GM03348 (cell line): ENCODE measurements at regions not wholly inside any gene's neighbourhood (a gene's known extent, or its start where the extent isn't known, plus 50 kb on each side); places are given as distances from the start of the nearest gene placed in this dataset.

ENCODE experiments used
- DNase-seq: peaks from one replicate; pipeline ENCODE4 v3.0.0; 2012; ENCODE audit warnings: low spot score

DNA sequence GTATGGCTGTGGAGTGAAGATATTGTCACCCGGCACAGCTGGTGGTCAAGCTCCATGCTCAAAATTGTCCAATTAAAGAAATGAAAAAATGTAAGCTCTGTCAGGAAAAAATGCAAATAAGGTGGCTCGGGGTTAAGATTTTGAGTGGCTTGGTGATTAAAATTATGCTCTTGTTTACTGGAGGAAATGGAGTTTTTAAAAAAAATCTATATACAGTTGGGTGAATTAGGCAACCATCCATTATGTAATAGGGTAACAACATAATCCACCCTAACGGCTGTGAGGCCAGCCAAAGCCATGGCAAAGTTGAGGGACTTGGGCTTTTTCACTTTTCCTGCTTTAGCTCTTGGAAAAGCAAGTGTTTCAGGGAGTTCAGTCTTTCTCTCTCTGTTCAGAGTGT is 260.8 kb upstream of the HABP2 start:
- no peak for DNase-seq

DNA sequence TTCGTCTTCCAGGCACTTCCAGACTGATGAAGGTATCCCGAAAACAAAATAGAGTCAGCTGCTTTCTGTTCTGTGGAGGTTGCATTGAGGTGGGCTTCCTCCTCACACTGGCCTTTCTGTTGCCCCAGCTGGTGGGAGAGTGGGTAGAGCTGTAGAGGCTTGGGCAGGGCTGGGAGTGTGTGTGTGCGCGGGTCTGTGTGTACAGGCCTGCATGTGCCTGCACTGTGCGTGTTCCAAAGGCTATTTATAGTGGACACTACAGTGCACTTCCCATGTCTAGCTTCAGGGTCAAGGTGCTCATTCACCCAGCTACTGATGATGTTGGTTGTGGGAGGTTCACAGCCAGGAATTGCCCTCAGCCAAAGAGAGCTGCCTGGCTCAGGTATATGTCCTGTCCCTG is 260.1 kb upstream of the HABP2 start:
- DNase-seq = no peak

DNA sequence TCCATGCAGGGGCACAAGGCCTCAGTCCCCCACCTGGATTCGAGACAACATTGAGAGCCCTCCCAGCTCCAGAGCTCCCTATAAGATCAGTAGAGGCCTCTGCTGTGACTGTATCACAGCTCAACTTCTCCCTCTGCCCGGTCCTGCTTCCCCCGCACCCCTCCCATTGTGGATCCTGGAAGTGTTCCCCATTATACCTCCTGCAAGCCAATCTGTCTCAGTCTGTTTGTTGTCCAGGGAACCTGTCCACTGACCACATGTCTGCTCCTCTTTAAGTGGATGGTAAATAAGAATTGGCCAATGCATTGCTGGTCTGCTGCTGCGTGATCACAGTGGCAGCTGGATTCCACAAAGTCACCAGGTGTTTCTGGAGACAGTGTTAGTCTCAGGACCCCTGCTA is 259.7 kb upstream of the HABP2 start:
- no peak for DNase-seq

- DNase-seq = no peak
These were observed 258.0 kb upstream of the HABP2 start for GRCh38 chr10:113294868-113295267.

- peak; percentile 74 for DNase-seq
These were observed 255.6 kb upstream of the HABP2 start for GRCh38 chr10:113297226-113297625.

DNA sequence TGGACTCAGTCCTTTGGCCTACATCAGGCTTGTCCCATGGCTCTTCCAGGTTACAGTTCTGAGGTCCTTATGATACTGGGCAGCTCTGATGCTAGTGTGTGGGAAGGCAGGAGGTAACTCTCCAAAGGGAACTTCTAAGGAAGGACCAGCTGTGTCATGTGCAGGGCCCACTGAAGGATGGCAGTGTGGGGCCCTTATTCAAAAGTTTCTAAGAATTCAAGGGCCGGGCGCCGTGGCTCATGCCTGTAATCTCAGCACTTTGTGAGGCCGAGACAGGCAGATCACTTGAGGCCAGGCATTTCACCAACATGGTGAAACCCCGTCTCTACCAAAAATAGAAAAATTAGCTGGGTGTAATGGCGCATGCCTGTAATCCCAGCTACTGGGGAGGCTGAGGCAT is 254.2 kb upstream of the HABP2 start:
- DNase-seq = no peak

DNA sequence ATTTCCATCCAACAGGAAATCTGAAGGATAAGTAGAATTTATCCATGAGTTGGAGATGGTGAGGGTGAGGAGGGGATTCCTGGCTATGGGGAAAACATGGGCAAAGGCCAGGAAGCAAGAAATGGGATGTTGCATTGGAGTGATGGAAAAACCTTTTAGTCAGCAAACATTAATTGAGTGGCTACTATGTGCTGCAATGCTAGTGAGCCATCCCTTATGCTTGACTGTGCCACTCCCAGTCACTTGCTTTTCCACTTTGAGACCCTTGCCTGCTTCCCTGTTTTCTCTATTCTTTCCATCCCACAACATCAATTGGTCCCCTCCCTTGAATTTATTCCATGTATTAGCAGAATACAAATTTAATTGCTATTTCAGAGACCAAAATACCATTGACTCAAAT is 252.7 kb upstream of the HABP2 start:
- no peak for DNase-seq

DNA sequence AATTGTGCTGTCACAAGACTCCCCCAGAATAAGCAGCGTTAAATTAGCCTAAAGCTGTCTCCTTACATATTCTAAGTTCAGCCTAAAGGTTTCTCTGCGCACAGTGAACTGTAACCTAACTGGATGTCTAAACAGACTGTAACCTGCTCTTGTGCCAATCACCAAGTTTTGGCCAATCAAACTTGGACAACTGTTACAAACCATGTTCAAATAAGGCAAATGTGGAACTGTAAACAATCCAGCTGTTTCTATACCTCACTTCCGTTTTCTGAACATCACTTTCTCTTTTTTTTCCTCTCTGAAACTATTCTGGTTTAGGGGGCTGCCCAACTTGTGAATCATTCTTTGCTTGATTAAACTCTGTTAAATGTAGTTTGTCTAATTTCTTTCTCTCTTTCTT is 252.2 kb upstream of the HABP2 start:
- no peak for DNase-seq

- no peak for DNase-seq
These were observed 251.4 kb upstream of the HABP2 start for GRCh38 chr10:113301342-113301984.

GRCh38 chr10:113302062-113302461 is 250.8 kb upstream of the HABP2 start:
- DNase-seq = no peak

GRCh38 chr10:113303544-113304146 is 249.2 kb upstream of the HABP2 start:
- DNase-seq = peak; percentile 52

DNA sequence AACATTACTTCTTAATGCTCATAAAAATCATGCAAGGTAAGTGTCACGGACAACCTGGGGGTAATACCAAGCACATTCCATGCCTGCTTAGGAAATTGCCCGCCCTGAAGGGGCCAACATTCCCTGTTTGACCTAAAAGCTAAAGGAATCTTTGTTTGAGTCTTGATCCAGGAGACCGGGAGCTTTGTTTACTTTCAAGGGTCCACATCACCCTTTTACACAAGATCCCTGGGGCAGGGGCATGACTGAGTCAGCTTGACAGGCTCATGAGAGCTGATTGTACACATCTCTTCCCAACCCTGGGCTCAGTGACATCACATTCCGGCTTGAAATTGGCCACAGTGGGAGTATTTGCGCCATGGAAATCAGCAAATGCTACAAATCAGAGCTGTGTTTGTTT is 248.1 kb upstream of the HABP2 start:
- DNase-seq = no peak

DNA sequence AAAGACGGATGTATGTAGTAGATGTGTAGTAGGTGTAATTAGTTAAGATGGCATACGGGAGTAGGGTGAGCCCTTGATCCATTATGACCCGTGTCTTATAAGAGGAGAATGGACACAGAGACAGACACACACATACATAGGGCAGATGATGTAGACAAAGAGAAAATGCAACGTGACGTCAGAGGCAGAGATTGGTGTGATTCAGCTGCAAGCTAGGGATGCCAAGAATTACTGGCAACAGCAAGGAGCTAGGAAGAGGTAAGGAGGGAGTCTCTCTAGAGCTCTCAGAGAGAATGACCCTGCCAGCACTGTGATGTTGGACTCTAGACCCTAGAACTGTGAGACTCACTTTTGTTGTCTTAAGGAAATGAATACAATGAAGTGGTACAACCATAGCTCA is 247.0 kb upstream of the HABP2 start:
- DNase-seq = peak; percentile 35

DNA sequence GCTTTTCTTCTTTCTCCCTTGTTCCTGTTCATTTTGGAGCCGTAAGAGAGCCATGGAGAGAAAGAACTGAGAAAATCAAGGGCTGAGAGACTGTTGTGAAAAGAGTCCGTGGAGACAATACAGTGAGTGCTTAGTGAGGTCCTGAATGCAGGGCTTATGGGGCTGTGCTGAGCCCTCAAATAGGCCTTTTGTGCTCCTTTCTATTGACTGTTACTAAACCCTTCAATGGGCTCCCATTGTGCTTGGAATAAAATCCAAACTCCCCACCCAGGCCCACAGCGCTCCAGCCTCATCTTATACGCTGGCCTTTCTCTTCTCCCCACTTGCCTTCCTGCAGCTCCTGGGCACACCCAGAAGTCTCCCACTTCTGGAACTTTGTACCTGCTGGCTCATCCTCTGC is 243.1 kb upstream of the HABP2 start:
- DNase-seq = no peak

- no peak for DNase-seq
These were observed 242.5 kb upstream of the HABP2 start for GRCh38 chr10:113310347-113310746.

DNA sequence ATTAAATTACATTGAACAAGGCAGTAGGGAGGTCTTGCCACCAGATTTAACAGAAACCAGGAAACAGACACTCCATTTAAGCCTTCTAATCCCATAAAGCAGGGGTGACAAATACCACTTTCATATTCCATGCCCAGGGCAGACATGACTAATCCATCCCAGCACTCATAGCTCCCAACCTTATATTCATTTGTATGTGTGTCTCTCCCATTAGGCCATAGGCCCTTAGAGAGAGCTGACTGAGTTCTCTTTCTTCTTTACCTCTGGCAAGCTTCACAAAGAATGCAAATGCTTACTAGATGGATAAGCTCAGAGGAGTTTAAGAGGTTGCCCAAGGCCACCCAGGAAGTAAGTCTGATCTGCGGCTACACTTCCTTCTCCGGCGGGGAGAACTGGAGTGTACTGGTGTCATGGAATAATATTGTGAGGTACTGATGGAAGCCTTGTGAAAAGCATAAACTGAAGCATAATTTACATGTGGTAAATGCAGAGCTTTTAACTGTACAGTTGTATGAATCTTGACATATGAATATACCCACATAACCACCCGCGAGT is 239.7 kb upstream of the HABP2 start:
- no peak for DNase-seq

- DNase-seq = no peak
These were observed 239.1 kb upstream of the HABP2 start for GRCh38 chr10:113313722-113314121.

DNA sequence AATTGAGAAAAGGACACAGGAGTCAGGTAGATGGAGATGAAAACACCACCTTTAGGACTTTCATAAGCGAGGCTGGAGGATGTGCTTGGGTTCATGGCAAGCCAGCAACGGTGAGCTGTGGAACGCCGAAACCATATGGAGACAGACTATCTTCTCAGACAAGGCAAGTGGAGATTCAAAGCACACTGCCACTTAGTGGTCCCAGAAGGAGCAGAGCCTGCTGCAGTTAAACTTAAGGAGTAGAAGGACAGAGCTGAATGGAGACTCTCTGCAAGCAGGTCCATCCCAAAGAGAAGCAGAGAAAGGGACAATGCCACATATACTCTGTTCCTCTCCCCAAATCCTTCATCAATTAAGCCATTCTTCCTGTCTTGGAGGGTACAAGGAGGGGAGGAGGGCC is 236.3 kb upstream of the HABP2 start:
- no peak for DNase-seq

- DNase-seq = no peak
These were observed 235.4 kb upstream of the HABP2 start for GRCh38 chr10:113317489-113317888.

GRCh38 chr10:113319479-113319878 is 233.4 kb upstream of the HABP2 start:
- DNase-seq = no peak

DNA sequence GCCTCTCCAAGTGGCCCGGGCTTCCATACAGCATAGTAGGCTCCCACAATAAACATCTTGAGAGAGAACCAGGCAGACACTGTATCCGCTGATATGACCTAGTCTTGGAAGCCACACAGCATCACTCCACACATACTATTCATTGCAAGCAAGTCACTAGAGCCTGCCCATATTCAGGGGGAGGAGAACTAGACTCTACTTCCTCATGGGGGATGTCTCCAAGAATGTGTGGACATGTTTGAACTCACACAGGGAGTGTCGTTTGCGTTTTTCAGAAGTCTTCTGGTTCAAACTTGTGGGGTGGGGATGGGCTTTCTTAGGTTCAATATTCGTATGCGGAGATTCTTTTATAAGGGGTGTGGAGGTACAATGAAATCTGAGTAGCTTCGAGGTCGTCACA is 232.6 kb upstream of the HABP2 start:
- no peak for DNase-seq

- DNase-seq = no peak
These were observed 231.9 kb upstream of the HABP2 start for GRCh38 chr10:113320987-113321386.

GRCh38 chr10:113322843-113323242 is 230.0 kb upstream of the HABP2 start:
- DNase-seq = no peak

DNA sequence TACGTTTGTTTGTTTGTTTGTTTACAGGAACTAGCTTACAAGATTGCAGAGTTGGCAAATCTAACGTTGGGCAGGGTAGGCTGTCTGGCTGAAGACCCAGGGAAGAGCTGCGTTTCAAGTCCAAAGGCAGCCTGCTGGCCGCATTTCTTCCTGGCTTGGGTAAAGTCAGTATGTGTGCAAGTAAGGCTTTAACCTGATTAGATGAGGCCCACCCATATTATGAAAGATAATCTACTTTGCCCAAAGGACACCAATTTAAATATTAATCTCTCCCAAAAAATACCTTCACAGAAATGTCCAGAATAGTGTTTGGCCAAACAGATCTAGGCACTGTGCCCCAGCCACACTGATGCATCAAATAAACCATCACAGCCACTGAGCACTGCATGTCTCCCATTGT is 228.9 kb upstream of the HABP2 start:
- no peak for DNase-seq
